GM19238 (cell line): ENCODE measurements at regions not wholly inside any gene's neighbourhood (a gene's known extent, or its start where the extent isn't known, plus 50 kb on each side); places are given as distances from the start of the nearest gene placed in this dataset.

Experiments
- DNase-seq: peaks from one replicate; pipeline ENCODE4 v3.0.0; 2011; ENCODE audit warnings: low spot score; ENCODE audit not compliant: insufficient read length

- no peak for DNase-seq
These were observed 61.5 kb upstream of the NUDT12 start for GRCh38 chr5:103624035-103624480.

DNA sequence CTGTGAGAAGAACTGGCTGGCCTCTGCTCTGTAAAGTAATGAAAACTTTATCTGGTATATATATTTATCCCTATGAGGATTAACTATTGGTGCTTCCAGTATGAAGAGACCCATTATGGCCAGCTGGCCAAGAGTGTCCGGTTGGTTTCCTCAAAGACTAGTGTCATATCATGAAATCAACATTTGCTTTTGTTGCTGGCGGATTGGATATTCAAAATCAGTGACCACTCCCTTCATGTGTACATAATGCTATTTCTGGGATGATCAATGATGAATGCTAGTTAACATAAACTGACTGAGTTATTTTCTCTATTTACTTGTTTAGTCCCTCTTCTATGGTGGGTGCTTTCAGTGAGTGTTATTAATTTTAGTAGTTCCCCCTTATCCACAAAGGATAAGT lies 60.8 kb upstream of the NUDT12 start:
- DNase-seq, result no peak

DNA sequence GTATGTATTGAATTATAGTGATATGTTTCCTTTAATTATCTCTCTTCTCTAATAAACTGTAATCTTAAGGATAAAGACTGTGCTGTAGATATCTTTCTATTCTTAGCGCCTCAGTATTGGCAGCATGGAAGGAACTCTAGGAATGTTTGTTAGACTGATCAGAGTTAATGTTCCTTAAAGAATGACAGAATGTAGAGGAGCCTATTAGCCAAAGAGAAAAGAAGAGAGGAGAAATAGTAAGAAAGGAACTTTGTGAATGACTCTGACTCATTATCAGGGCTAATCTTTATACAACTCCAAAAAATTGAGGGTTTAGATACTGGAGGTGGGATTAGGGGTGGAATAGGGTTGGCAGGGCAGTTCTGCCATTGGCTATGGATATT lies 59.0 kb upstream of the NUDT12 start:
- no peak for DNase-seq

GRCh38 chr5:103620851-103621547 lies 58.4 kb upstream of the NUDT12 start:
- DNase-seq, result no peak

DNA sequence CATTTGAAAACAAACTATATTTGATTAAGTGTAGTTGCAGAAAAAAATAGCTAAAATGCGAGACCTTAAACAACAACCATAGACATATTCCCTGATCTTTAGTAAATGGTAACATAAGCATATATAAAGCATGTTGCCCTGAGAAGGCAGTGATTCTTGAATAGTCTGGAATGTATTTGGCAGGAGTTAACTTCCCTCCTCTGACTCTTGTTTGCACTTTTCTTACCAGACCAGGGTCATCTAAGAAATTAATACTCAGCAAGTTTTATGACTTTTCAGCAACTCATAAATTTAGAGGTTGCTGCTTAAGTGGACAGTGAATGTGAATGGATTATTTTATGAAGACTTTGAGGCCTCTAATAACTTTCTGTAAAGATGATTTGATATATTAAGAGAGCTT lies 55.3 kb upstream of the NUDT12 start:
- DNase-seq, result no peak

DNA sequence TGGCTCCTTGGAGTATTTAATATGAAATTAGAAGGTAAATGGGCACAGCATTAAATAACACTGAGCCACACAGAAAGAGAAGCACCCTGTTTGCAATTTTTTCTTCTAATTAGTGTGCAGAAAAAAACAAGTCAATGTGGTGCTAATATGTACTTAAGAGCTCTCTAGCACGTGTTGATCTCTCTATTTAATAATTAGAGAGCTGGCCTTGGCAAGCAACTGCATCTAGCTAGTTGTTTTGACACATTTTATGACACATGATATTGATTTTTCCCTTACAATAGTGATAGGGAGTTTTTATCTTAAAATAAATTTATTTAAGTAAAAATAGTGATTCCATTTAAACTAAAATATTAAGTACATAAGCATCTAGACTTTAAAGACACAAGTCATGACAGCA lies 54.5 kb upstream of the NUDT12 start:
- DNase-seq, result no peak

- no peak for DNase-seq
These were observed 50.0 kb upstream of the NUDT12 start for GRCh38 chr5:103612545-103612944.
